ENCODE measurements at regions not wholly inside any gene's neighbourhood (a gene's known extent, or its start where the extent isn't known, plus 50 kb on each side); places are given as distances from the start of the nearest gene placed in this dataset.
A peak's percentile ranks its signal among the peaks of the same experiment; 100 is the strongest.

DNA sequence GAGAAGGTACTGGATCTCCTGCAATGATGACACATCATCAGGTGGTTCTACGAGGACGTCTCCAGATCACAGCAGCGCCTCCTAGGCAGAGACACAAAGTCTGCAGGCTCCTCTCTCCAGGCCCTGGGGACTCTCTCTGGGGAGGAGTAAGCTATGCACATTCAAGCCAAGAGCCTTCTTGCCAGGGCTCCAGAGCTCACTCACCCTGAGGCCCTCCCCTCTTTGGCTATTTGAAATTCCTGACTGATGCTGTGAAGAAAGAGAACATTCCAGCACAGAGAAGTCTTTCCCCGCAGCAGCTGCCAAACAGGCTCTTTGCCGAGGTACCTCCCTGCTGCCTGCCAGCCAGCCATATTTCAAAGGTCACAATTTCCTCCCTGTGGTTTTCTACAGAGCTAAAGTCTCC lies 204.9 kb downstream of the CSNK2A3 start:
- peak; percentile 64 for DNase-seq
- in situ Hi-C loops (cut with HindIII; ENCODE audit: low pct_ligation_motif_present, low pct_unique_long_range_greater_than_20kb, low sequenced_read_pairs) = no loop called here

DNA sequence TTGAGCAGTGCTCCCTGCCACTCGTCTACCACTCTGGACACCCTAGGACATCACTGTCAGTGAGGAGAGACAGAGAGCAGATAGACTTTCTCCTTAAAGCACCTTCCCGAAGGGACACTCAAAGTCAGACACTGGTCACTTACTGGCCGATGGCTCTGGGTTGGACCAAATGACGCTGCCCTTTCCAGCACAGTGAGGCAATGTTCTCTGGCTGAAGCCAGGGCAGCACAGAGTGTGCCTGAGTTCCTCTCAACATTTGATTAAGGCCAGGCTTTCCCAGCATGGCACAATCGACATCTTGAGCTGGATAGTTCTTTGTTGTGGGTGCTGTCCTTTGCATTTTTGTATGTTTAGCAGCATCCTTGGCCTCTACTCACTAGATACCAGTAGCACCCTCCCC lies 206.2 kb downstream of the CSNK2A3 start:
- in situ Hi-C loops (cut with HindIII; ENCODE audit: low pct_ligation_motif_present, low pct_unique_long_range_greater_than_20kb, low sequenced_read_pairs) = no loop called here
- DNase-seq = no peak

DNA sequence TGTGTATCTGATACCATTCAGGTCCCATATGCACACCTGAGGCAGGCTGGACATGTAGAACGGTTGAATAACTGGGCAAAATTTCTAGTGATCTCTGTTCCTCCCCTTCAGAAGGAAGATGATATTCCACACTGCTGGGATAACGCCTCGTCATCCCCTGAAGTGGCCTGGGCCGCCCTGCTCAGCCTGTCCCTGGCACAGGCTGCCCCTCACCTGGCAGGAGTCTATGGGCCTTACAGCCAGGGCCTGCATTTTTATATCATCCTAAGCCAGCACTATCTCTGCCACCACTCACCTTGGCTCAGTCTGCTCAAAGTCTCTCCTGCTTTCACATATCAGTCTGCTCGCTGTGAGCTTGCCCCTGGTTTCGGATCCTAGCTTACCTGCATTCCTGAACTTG lies 209.2 kb downstream of the CSNK2A3 start:
- no peak for DNase-seq
- in situ Hi-C loops (cut with HindIII; ENCODE audit: low pct_ligation_motif_present, low pct_unique_long_range_greater_than_20kb, low sequenced_read_pairs) = no loop called here

DNA sequence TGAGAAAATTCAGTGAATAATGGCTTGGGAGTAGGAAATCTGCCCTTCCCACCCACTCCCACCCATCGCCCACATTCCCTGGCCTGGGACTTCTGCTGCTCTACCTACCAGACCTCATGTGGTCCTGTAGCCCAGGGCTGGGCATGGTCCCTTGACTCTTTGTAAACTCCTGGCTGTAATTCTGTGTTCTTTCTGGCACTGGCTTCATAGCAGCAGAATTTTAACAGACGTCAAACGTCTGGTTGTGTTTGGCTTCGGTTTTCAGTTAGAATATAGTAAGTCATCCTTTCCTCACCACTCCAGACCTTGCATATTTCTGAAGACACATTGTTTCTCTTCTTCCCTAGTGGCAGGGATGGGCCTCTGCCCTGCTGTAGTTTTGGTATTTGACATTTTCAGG lies 210.6 kb downstream of the CSNK2A3 start:
- in situ Hi-C loops (cut with HindIII; ENCODE audit: low pct_ligation_motif_present, low pct_unique_long_range_greater_than_20kb, low sequenced_read_pairs) = no loop called here
- DNase-seq = no peak

DNA sequence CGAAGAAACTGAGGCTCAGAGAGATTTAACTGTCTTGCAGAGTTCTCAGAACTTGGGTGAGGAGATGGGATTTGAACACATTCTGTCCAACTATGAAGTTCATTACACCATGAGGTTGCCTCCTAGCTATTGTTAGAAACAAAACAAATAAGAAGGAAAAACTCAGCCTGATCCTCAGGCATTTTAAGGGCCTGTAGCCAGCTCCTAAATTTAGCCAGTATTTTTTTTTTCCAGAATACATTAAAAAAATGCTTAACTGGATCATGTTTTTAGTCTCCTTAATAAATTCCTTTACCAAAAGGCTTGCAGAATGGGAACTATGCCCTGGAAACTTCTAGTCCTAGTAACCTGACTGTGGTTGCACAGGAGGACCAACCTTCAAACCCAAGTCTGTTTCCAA lies 212.0 kb downstream of the CSNK2A3 start:
- in situ Hi-C loops (cut with HindIII; ENCODE audit: low pct_ligation_motif_present, low pct_unique_long_range_greater_than_20kb, low sequenced_read_pairs) = no loop called here
- DNase-seq = no peak

DNA sequence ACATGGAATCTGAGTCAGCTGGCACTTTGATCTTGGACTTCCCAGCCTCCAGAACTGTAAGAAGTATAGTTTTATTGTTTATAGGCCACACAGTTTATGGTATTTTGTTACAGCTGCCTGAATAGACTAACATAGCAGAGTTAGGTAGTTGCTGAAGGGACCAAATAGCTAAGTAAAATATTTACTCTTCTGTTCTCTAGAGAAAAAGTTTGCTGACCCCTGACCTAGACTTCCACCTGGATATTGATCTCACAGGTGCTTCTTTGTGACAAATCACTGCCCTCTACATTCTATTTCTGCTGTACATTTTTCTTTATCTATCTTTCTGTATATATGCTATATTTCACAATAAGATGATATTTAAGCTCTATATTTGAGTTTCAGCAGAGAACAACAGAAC lies 212.5 kb downstream of the CSNK2A3 start:
- DNase-seq = no peak
- in situ Hi-C loops (cut with HindIII; ENCODE audit: low pct_ligation_motif_present, low pct_unique_long_range_greater_than_20kb, low sequenced_read_pairs) = no loop called here

DNA sequence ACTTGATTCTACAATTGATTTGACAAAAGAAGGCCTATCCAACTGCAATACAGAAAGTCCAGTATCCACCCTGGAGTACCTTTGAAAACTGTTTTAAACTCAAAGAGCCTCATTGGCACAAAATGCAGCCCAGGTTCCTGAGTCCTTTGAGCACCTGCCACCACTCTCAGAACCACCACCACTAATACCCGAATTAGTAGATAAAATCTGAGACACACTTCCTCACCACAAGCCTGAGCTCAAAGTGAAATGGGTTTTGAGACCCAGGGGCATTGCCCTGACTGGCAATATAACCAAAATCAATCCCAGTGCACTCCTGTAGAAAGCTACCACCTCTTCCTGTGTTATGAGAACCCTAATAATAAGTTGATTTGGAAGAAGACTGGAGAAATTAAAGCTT lies 215.7 kb downstream of the CSNK2A3 start:
- DNase-seq = no peak
- in situ Hi-C loops (cut with HindIII; ENCODE audit: low pct_ligation_motif_present, low pct_unique_long_range_greater_than_20kb, low sequenced_read_pairs) = no loop called here

DNA sequence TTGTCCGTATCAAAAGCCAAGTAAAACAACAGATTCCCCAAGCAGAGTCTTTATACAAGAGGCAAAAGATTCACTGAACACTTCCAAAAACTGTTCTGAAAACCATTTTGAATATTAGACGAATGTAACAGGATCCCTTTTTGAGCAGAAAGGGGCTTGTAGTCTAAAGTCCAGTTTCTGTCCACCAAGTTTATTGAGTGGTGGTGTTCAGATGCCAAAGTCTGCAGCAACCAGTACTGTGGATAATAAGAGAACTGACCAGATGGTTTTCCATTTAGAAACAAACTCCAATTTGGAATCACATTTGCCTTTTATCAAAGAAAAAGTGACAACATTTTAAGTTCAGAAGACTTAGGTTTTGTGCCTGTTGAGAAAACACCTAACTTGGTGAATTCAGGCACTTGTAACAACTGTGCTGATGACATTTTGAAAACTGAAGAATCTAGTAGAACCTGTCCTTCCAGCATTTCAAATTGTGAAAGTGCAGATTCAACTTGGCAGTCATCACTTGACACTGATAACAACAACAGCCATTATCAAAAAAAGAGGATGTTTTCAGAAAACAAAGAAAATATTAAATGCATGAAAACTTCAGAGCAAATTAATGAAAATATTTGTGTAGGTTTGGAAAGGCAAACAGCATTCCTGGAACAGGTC lies 217.1 kb downstream of the CSNK2A3 start:
- in situ Hi-C loops (cut with HindIII; ENCODE audit: low pct_ligation_motif_present, low pct_unique_long_range_greater_than_20kb, low sequenced_read_pairs) = no loop called here
- no peak for DNase-seq

DNA sequence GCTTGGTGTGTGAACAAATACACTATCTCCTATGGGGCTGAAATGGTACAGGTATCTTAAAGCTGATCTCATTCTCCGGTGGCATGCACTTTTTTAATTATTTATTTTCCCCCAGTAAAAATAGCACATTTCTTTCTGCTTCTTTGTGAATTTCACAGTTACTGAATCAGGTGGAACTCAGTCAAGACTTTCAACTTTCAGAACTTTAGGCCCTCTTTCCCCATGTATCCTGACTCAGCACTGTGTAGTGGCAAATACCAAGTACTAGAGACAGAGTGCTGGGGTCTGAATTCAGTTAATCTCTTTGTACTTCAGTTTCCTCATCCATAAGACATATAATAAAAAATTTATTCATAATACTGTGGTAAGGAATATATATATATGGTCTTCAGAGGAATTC lies 223.9 kb downstream of the CSNK2A3 start:
- DNase-seq = no peak
- in situ Hi-C loops (cut with HindIII; ENCODE audit: low pct_ligation_motif_present, low pct_unique_long_range_greater_than_20kb, low sequenced_read_pairs) = no loop called here

DNA sequence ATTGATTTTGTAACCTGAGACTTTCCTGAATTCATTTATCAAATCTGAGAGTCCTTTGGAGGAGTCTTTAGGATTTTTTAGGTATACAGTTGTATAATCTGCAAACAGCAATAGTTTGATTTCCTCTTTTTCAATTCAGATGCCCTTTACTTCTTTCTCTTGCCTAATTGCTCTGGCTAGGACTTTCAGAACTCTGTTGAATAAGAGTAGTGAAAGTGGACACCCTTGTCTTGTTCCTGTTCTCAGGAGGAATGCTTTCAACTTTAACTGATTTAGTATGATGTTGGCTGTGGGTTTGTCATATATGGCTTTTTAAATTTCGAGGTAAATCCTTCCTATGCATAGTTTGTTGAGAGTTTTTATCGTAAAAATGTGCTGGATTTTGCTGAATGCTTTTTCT lies 227.4 kb downstream of the CSNK2A3 start:
- in situ Hi-C loops (cut with HindIII; ENCODE audit: low pct_ligation_motif_present, low pct_unique_long_range_greater_than_20kb, low sequenced_read_pairs) = no loop called here
- no peak for DNase-seq

DNA sequence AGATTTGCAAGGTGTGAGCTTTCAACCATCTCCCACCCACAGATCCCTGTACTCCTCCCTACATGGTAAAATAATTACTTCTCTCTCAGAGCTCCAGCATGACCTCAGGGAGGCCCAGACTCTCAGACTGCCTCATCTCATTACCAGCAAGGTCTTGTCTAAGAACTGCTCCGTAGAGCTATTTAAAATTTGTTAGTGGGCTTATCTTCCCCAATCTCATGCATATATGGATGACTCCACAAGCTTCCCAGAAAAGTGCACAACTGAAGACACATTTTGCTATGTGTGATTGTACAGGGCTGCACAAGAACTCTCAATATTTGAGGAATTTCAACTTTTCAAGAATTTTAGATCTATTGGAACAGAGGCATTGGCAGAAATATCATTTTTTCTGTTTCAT lies 230.3 kb downstream of the CSNK2A3 start:
- no peak for DNase-seq
- in situ Hi-C loops (cut with HindIII; ENCODE audit: low pct_ligation_motif_present, low pct_unique_long_range_greater_than_20kb, low sequenced_read_pairs) = no loop called here

DNA sequence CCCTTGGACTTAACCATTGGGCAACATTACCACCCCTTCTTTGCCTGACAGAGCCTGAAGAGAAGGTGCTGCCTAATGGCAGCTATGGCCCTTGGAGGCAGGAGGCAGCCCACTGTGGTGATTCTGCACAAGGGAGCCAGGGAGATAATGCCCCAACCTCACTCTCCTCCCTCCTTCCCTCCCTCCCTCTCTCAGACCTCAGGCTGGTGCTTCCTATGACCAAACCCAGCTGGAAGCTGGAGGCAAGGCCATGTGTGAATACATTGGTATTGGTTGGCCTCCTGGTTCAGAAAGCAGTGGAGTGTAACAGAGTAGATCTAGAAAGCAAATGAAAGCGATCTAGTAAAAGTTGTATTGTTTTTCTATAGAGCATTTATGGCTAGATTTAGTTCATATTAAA lies 233.1 kb downstream of the CSNK2A3 start:
- DNase-seq = no peak
- in situ Hi-C loops (cut with HindIII; ENCODE audit: low pct_ligation_motif_present, low pct_unique_long_range_greater_than_20kb, low sequenced_read_pairs) = no loop called here

DNA sequence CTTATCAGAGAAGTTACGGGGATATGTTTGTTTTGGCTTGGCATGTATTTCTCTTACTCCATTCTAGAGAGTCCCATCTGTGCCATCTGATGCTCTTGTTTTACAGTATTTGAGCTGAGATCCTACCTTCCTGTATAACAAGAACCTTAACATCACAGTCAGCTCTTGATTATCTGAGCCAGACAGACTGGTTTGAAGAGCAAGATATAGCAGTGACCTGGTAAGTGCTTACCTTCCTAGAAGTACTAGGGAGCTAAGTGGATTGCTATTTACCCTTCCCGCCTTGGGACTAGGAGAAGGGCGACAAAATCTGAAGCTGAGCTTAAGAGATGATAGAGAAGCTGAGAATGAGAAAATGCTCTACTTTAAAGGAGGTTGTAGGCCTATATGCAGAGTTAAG lies 235.3 kb downstream of the CSNK2A3 start:
- DNase-seq = no peak
- in situ Hi-C loops (cut with HindIII; ENCODE audit: low pct_ligation_motif_present, low pct_unique_long_range_greater_than_20kb, low sequenced_read_pairs) = no loop called here

DNA sequence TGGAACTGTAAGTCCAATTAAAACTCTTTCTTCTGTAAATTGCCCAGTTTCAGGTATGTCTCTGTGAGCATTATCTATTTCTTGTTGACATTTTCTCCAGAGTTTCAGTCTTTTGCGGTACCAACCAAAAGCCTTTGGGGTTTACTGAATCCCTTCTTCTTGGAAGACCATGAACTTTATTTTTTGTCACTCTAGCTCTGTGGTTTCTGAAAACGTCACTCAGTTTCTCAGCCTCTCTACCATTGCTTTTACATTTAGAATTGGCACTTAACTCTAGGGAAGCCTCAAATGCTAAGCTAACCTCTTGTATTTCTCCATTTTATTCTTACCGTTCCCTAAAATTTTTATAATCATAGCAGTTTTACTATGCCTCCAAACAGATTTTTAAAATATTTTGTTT lies 237.6 kb downstream of the CSNK2A3 start:
- in situ Hi-C loops (cut with HindIII; ENCODE audit: low pct_ligation_motif_present, low pct_unique_long_range_greater_than_20kb, low sequenced_read_pairs) = no loop called here
- DNase-seq = no peak

DNA sequence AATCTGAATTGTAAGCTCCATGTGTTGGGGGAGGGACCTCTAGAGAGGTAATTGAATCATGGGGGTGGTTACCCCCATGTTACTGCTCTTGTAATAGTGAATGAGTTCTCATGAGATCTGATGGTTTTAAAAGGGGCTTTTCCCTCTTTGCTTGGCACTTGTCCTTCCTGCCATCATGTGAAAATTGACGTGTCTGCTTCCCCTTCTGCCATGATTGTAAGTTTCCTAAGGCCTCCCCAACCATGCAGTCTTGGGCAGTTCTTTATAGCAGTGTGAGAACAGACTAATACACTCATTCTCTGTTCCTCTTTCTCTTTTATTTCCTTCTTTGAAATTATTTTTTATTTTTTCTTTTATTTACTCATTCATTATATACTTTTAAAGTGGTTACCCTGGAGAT lies 239.4 kb downstream of the CSNK2A3 start:
- in situ Hi-C loops (cut with HindIII; ENCODE audit: low pct_ligation_motif_present, low pct_unique_long_range_greater_than_20kb, low sequenced_read_pairs) = no loop called here
- DNase-seq = no peak

DNA sequence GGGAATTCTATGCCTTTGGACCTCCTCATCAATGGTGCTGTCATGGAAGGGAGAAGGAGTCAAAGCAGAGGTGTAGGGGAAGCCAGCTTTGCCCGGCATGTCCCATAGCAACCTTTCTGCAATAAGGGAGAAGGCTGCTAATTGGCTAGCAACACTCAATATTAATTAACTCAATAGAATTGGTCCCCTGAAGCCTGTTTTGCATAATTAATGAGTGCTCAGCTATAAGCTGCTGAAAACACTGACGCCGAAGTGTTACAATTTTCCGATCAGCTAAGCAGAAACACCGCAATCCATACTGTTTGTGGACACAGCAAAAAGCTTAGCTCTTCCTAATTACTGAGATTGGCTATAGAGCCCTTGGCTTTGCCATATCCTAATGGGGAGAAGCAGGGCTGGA lies 245.0 kb downstream of the CSNK2A3 start:
- in situ Hi-C loops (cut with HindIII; ENCODE audit: low pct_ligation_motif_present, low pct_unique_long_range_greater_than_20kb, low sequenced_read_pairs) = no loop called here
- no peak for DNase-seq

DNA sequence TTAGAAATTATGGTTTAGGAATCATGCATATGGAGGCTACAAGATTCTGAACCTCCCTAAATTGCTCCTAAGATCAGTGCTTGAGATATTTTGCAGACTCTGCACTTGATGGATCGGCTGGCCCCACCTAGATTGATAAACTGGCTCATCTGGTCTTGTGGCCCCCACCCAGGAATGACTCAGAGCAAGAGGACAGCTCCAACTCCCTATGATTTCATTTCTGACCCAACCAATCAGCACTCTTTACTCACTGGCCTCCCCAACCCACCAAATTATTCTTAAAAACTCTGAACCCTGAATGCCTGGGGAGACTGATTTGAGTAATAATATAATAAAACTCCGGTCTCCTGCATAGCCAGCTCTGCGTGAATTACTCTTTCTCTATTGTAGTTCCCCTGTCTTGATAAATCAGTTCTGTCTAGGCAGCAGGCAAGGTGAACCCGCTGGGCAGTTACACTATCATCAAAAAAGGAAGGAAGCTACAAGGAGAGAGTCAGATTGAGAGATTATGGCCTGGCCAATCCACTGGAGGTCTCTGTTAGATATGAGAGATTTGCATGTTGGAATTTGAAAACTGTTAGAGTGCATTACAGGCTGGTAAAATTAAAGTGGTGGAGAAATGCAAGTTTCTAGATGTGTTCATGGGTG lies 245.8 kb downstream of the CSNK2A3 start:
- no peak for DNase-seq
- in situ Hi-C loops (cut with HindIII; ENCODE audit: low pct_ligation_motif_present, low pct_unique_long_range_greater_than_20kb, low sequenced_read_pairs) = no loop called here

DNA sequence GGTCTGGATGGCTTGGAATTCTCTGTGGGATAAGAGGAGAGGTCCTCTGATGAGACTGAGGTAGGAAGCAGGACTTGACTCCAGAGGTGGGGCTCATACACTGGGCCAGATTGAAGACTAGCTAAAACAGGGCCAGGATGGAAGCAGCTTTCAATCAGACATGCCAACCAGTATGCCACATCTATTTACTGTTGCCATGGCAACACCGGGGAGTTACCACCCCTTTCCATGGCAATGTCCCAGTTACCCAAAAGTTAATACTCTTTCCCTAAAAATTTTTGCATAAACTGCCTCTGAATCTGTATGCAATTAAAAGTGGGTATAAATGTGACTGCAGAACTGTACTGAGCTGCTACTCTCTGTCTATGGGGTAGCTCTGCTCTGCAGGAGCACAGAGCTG lies 247.5 kb upstream of the ZBED5 start:
- in situ Hi-C loops (cut with HindIII; ENCODE audit: low pct_ligation_motif_present, low pct_unique_long_range_greater_than_20kb, low sequenced_read_pairs) = no loop called here
- DNase-seq = no peak

DNA sequence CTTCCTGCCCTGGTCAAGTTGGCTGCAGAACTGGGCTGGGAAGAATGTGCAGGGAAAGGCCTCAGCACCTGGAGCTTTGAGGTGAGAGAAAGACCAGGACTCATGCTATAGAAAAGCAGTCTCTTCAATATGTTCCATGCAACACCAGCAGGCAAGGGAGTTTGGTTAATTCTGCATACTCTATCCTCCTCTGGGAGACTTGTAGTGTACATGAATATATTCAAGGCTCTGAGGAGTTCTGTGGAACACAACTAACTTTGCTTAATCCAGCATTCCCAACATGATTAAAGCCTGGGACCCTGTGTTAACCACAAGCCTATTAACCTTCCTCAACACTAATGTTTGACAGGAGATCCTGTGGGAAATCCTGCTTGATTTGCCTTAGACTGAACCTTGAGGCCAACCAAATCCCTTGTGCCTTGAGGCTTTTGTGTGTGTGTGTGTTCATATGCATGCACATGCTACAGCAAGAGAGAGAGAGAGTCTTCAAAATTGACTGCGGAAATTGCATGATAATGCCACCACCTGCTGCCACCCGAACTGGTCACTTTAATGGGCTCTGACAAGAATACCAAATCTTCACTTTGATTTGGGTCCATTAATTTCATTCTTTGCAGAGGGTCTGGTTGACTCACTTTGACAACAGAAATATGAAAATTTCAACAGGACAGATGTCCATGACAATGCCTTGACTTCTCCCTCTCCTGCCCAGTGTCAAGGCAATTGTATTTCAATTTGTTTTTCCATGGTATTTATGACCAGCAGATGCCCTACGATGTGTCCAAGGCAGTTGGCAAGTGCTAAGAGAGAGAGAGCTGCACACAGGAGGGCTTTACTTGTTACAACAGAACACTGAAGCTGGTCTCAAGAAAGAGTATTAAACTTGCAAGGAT lies 238.2 kb upstream of the ZBED5 start:
- in situ Hi-C loops (cut with HindIII; ENCODE audit: low pct_ligation_motif_present, low pct_unique_long_range_greater_than_20kb, low sequenced_read_pairs) = no loop called here
- DNase-seq = no peak

DNA sequence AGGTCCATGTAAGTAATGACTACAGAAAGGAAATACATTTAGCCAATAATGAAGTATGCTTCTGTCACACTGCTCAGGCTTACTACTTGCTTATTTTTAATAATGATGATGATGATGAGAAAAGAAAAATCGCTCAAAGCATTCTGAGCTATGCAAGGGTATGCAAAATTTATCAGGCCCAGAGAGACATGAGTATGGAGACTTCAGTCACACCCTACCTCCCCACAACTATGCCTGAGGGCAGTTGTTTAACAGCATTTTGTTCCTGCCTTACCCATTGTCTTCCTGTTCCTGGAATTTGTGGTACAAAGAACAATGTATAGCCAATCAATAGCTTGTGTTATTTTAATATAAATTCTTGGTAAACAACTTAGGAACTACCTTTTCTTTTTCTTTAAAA lies 232.6 kb upstream of the ZBED5 start:
- in situ Hi-C loops (cut with HindIII; ENCODE audit: low pct_ligation_motif_present, low pct_unique_long_range_greater_than_20kb, low sequenced_read_pairs) = no loop called here
- no peak for DNase-seq

Measured in ACHN (cell line).